ENCODE measurements at regions not wholly inside any gene's neighbourhood (a gene's known extent, or its start where the extent isn't known, plus 50 kb on each side); places are given as distances from the start of the nearest gene placed in this dataset.

DNA sequence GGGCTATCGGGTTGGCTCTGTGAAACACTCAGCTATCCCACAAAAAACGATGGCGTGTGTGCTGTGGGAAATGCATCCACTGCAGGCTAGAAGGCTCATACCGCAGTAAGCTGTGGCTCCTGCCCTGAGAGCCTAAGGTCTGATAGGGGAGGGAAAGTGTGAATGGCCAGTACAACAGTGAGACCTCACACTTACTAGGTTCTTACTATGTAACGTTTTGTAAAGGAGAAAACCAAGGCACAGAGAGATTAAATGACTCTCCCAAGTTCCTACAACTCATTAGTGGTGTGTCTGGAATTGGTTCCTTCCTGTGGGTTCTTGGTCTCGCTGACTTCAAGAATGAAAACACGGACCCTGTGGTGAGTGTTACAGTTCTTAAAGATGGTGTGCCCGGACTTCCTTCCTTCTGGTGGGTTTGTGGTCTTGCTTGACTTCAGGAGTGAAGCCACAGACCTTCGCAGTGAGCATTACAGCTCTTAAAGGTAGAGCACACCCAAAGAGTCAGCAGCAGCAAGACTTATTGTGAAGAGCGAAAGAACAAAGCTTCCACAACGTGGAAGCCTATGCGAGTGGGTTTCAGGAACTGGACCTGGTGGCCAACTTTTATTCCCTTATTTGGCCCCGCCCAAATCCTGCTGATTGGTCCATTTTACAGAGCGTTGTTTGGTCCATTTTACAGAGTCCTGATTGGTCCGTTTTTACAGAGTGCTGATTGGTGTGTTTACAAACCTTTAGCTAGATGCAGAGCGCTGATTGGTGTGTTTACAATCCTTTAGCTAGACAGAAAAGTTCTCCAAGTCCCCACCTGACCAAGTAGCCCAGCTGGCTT lies 161.7 kb downstream of the POLR2M start:
- no peak for TF ChIP-seq EZH2 (IDR thresholded peaks at IDR 0.05; ENCODE audit: low read depth)
- TF ChIP-seq, protein P1, sequence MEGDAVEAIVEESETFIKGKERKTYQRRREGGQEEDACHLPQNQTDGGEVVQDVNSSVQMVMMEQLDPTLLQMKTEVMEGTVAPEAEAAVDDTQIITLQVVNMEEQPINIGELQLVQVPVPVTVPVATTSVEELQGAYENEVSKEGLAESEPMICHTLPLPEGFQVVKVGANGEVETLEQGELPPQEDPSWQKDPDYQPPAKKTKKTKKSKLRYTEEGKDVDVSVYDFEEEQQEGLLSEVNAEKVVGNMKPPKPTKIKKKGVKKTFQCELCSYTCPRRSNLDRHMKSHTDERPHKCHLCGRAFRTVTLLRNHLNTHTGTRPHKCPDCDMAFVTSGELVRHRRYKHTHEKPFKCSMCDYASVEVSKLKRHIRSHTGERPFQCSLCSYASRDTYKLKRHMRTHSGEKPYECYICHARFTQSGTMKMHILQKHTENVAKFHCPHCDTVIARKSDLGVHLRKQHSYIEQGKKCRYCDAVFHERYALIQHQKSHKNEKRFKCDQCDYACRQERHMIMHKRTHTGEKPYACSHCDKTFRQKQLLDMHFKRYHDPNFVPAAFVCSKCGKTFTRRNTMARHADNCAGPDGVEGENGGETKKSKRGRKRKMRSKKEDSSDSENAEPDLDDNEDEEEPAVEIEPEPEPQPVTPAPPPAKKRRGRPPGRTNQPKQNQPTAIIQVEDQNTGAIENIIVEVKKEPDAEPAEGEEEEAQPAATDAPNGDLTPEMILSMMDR (conservative IDR thresholded peaks at IDR 0.05), result no peak
- no peaks in the 10 kb centered on the region for H3F3A ChIP-seq (ENCODE audit: insufficient read depth, low read depth)
- H3K4me2 ChIP-seq, result no peak overlapping the region
- H2AFZ ChIP-seq, result no peak overlapping the region
- H3K27ac ChIP-seq, result no peak overlapping the region
- H3K4me1 ChIP-seq (replicated peaks; ENCODE audit: insufficient read depth), result no peaks in the 10 kb centered on the region
- intact Hi-C loops (cut with micrococcal nuclease; ENCODE audit: unreplicated experiment), result loop anchor here (5.0 kb wide), 1 partner anchor 204 kb away; no protein-coding TSS in a partner anchor
- H3K9me3 ChIP-seq (ENCODE audit: insufficient read depth, low read depth), result no peaks in the 10 kb centered on the region
- no peak overlapping the region for H3K4me3 ChIP-seq
- CTCF ChIA-PET, result interaction anchor here (1.0 kb wide), 1 partner anchor 203 kb away, joined by 3 read pairs; no protein-coding TSS in a partner anchor
- no peaks in the 10 kb centered on the region for H3K36me3 ChIP-seq (ENCODE audit: low read depth)
- no peaks in the 10 kb centered on the region for H4K20me1 ChIP-seq (ENCODE audit: insufficient read depth)
- no peaks in the 10 kb centered on the region for H3K27me3 ChIP-seq (ENCODE audit: insufficient read depth, low read depth)
- POLR2A ChIA-PET (ENCODE audit: unreplicated experiment), result interaction anchor here (0.7 kb wide), 1 partner anchor 200 kb away, joined by 4 read pairs; no protein-coding TSS in a partner anchor
- H3K9me2 ChIP-seq (ENCODE audit: insufficient read depth), result no peaks in the 10 kb centered on the region
- no peak for DNase-seq
- BruUV-seq (replicated peaks), result no TSS peak
- no peaks in the 10 kb centered on the region for H3K79me2 ChIP-seq (ENCODE audit: low read depth)

DNA sequence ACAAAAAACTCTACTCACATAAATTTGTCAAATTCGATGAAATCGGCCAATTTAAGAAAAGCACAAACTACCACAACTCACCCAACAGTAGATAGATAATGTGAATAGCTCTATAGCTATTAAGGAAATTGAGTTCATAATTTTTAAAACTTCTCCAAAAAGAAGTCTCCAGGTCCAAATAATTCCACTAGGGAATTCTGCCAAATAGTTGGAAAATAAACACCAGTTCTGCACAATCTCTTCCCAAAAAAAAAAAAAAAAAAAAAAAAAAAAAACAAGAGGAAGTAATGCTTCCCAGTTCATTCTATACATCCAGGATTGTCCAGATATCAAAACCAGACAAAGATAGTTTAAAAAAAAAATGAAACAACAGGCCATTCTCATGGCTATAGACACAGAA lies 164.2 kb downstream of the POLR2M start:
- Histone ChIP-seq H3K27me3 (ENCODE audit: insufficient read depth, low read depth) (no peaks in the 10 kb centered on the region), H2AFZ (no peak overlapping the region), H3K79me2 (ENCODE audit: low read depth) (no peaks in the 10 kb centered on the region), H3K4me2 (no peak overlapping the region), H3K4me1 (replicated peaks; ENCODE audit: insufficient read depth) (no peaks in the 10 kb centered on the region), H3K36me3 (ENCODE audit: low read depth) (no peaks in the 10 kb centered on the region), H3F3A (ENCODE audit: insufficient read depth, low read depth) (no peaks in the 10 kb centered on the region), H3K27ac (no peak overlapping the region), H4K20me1 (ENCODE audit: insufficient read depth) (no peaks in the 10 kb centered on the region), H3K4me3 (no peak overlapping the region), H3K9me2 (ENCODE audit: insufficient read depth) (no peaks in the 10 kb centered on the region), H3K9me3 (ENCODE audit: insufficient read depth, low read depth) (no peaks in the 10 kb centered on the region)
- POLR2A ChIA-PET (ENCODE audit: unreplicated experiment), result no interaction called here
- intact Hi-C loops (cut with micrococcal nuclease; ENCODE audit: unreplicated experiment), result no loop called here
- CTCF ChIA-PET, result interaction anchor here (1.3 kb wide), 1 partner anchor 127 kb away, joined by 9 read pairs; no protein-coding TSS in a partner anchor
- BruUV-seq (replicated peaks), result no TSS peak
- TF ChIP-seq EZH2 (IDR thresholded peaks at IDR 0.05; ENCODE audit: low read depth), result no peak
- TF ChIP-seq, protein P1 (conservative IDR thresholded peaks at IDR 0.05), result no peak
- DNase-seq, result no peak

DNA sequence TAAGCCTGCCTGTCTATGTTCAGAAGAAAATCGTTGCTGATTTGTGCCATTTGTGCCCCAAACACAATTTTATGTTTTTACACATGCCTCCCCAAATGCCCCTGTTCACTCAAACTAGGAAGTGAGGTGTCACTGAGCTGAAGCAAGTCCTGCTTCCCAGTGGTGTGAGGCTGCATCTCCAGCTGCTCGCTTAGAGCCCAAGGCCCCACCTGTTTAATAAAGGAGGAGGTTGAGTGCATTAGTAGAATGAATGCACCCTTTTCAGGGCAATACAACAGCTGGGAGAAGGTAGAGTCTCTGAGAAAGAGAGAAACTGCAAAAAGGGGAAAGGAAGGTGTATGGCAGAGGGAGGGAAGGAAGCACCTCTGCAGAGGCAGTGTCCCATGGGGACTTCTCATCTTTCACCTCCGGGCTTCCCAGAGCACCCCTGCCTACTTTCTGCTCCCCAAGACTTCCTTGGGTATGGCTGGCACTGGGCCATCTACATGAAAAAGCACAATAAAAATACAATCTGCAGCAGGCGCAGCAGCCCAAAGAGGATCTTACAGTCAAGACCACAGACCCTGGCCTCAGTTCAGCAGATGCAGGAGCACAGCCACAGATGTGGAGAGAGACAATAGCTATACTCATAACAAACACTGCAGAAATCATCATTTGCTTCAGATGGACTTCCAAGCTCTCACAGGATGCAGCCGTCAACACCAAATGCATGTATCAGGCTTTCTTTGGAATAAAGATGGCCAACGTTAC lies 165.9 kb downstream of the POLR2M start:
- Histone ChIP-seq H3K4me3 (no peak overlapping the region), H3K27me3 (ENCODE audit: insufficient read depth, low read depth) (no peaks in the 10 kb centered on the region), H3K27ac (no peak overlapping the region), H3K9me2 (ENCODE audit: insufficient read depth) (no peaks in the 10 kb centered on the region), H3K4me1 (replicated peaks; ENCODE audit: insufficient read depth) (no peaks in the 10 kb centered on the region), H3F3A (ENCODE audit: insufficient read depth, low read depth) (no peaks in the 10 kb centered on the region), H4K20me1 (ENCODE audit: insufficient read depth) (no peaks in the 10 kb centered on the region), H2AFZ (no peak overlapping the region), H3K79me2 (ENCODE audit: low read depth) (no peaks in the 10 kb centered on the region), H3K9me3 (ENCODE audit: insufficient read depth, low read depth) (no peaks in the 10 kb centered on the region), H3K36me3 (ENCODE audit: low read depth) (no peaks in the 10 kb centered on the region), H3K4me2 (no peak overlapping the region)
- ChIA-PET CTCF (interaction anchor here (1.2 to 1.6 kb wide), 2 partner anchors 12 to 198 kb away, joined by 3 to 5 read pairs; no protein-coding TSS in a partner anchor), POLR2A (ENCODE audit: unreplicated experiment) (no interaction called here)
- DNase-seq, result no peak
- intact Hi-C loops (cut with micrococcal nuclease; ENCODE audit: unreplicated experiment), result no loop called here
- TF ChIP-seq, protein P1 (conservative IDR thresholded peaks at IDR 0.05), result no peak
- no peak for TF ChIP-seq EZH2 (IDR thresholded peaks at IDR 0.05; ENCODE audit: low read depth)
- BruUV-seq (replicated peaks), result no TSS peak

Data from PC-9 (cell line).